ENCODE measurements at regions not wholly inside any gene's neighbourhood (a gene's known extent, or its start where the extent isn't known, plus 50 kb on each side); places are given as distances from the start of the nearest gene placed in this dataset.

DNA sequence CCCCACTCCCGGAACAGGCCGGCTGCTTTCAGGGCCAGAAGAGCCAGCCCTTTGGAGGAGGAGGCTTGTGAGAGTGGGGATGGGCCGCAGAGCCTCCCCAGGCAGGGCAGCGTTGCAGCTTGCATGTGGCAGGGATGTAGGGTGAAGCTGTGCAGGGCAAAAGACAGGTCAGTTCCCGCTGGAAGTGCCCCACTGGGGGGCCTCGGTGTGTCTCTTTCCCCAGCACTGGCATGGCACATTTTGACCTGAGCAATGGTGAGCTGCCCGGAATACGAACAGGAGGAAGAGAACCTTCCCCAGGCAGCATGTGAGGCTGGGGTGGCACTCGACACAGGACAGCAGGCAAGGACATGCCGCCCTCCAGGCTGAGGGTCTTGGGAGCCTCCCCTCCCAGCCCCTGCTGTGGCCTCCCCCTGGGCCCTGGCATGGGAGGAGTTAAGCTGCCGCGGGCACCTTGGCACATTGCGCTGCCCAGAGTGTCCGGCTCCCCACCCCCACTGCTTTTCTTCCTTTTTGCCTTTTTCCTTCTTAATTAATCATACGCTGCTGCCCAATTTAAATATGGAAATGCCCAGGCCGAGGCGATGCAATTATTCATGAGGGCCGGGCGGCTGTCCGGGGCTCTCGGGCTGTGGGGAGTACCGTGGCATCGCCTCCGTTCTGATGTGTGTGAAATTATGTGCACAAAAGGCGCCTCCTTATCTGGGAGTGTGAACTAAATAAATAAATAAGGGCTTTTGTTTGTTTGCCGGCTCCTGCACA, 76.0 kb upstream of the WNT7B start:
- TF ChIP-seq, protein P1, sequence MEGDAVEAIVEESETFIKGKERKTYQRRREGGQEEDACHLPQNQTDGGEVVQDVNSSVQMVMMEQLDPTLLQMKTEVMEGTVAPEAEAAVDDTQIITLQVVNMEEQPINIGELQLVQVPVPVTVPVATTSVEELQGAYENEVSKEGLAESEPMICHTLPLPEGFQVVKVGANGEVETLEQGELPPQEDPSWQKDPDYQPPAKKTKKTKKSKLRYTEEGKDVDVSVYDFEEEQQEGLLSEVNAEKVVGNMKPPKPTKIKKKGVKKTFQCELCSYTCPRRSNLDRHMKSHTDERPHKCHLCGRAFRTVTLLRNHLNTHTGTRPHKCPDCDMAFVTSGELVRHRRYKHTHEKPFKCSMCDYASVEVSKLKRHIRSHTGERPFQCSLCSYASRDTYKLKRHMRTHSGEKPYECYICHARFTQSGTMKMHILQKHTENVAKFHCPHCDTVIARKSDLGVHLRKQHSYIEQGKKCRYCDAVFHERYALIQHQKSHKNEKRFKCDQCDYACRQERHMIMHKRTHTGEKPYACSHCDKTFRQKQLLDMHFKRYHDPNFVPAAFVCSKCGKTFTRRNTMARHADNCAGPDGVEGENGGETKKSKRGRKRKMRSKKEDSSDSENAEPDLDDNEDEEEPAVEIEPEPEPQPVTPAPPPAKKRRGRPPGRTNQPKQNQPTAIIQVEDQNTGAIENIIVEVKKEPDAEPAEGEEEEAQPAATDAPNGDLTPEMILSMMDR (IDR thresholded peaks at IDR 0.05): no peak
- TF ChIP-seq POLR2A (IDR thresholded peaks at IDR 0.05): no peak

Measured in thyroid gland (tissue), 4 donors.